RWPE2 (cell line): ENCODE measurements at regions not wholly inside any gene's neighbourhood (a gene's known extent, or its start where the extent isn't known, plus 50 kb on each side); places are given as distances from the start of the nearest gene placed in this dataset.

Experiments used
- ATAC-seq: fragments of 200-7000 bp; cut with Tn5 transposase; 3 replicates; pipeline ENCODE4 v1.9.1; 2021; ENCODE audit warnings: low read depth
- DNase-seq: peaks from one replicate; pipeline ENCODE4 v3.0.0-alpha.2; 2020; ENCODE audit warnings: low spot score
- H3K27ac ChIP-seq: fragments of 450-650 bp; 2 replicates; pipeline ENCODE4 v1.5.1; 2017; ENCODE audit warnings: mild to moderate bottlenecking; ENCODE audit not compliant: poor library complexity, severe bottlenecking
- H3K27me3 ChIP-seq: fragments of 250-450 bp; sonication (Bioruptor Pico); 2 replicates; pipeline ENCODE4 v1.5.1; 2021; ENCODE audit warnings: mild to moderate bottlenecking, moderate library complexity; ENCODE audit not compliant: insufficient read depth, poor library complexity, severe bottlenecking
- H3K36me3 ChIP-seq: fragments of 250-450 bp; sonication (Bioruptor Pico); 2 replicates; pipeline ENCODE4 v1.5.1; 2020; ENCODE audit warnings: low read depth, mild to moderate bottlenecking, moderate library complexity
- H3K4me1 ChIP-seq: fragments of 250-450 bp; sonication (Bioruptor Pico); 2 replicates; pipeline ENCODE4 v1.5.1; 2021; ENCODE audit warnings: mild to moderate bottlenecking, moderate library complexity; ENCODE audit not compliant: insufficient read depth, poor library complexity, severe bottlenecking
- H3K4me3 ChIP-seq: fragments of 250-450 bp; sonication (Bioruptor Pico); 2 replicates; pipeline ENCODE4 v1.5.1; 2021; ENCODE audit warnings: mild to moderate bottlenecking, moderate library complexity; ENCODE audit not compliant: severe bottlenecking
- H3K9me3 ChIP-seq: fragments of 250-450 bp; sonication (Bioruptor Pico); 2 replicates; pipeline ENCODE4 v1.5.1; 2021; ENCODE audit warnings: mild to moderate bottlenecking, moderate library complexity; ENCODE audit not compliant: severe bottlenecking
- CTCF ChIP-seq: fragments of 450-650 bp; IDR thresholded peaks from one replicate; pipeline ENCODE4 v1.5.1; 2017; ENCODE audit warnings: mild to moderate bottlenecking, moderate library complexity; ENCODE audit not compliant: poor library complexity, severe bottlenecking

DNA sequence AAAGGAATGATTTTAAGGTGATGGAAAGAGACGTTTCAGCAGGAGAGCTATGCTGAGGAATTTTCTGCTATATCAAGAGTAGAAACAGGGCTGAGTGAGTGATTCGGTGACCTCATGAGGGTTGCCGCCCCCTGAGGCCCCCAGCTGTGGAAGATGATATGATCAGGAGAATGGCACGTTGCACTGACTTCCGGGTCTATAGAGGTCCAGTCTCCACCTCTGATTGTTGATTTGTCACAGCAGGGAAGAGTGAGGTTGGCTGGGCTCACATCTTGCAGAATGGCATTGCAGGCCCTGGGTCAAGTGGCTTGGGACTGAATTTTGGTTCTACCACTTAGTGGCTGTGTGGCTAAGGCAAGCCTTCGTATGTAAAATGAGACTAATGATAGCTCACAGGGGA, 205.1 kb downstream of the SNX19 start:
- no peaks in the 10 kb centered on the region for H3K27me3 ChIP-seq
- no peak overlapping the region for H3K4me3 ChIP-seq
- DNase-seq = no peak
- no peak overlapping the region for H3K27ac ChIP-seq
- H3K4me1 ChIP-seq = no peaks in the 10 kb centered on the region
- no peak for ATAC-seq
- no peaks in the 10 kb centered on the region for H3K9me3 ChIP-seq
- TF ChIP-seq CTCF = no peak
- H3K36me3 ChIP-seq = no peaks in the 10 kb centered on the region

- no peak for TF ChIP-seq CTCF
- Histone ChIP-seq H3K9me3 (no peaks in the 10 kb centered on the region), H3K36me3 (no peaks in the 10 kb centered on the region), H3K4me1 (no peaks in the 10 kb centered on the region), H3K4me3 (no peak overlapping the region), H3K27me3 (no peaks in the 10 kb centered on the region), H3K27ac (no peak overlapping the region)
- ATAC-seq (no peak), DNase-seq (no peak)
Measured at GRCh38 chr11:130712480-130712879, 203.8 kb downstream of the SNX19 start.

GRCh38 chr11:130715085-130715876, 201.0 kb downstream of the SNX19 start:
- Histone ChIP-seq H3K27ac (no peak overlapping the region), H3K4me1 (no peaks in the 10 kb centered on the region), H3K9me3 (no peaks in the 10 kb centered on the region), H3K27me3 (no peaks in the 10 kb centered on the region), H3K4me3 (no peak overlapping the region), H3K36me3 (no peaks in the 10 kb centered on the region)
- TF ChIP-seq CTCF = no peak
- ATAC-seq (no peak), DNase-seq (no peak)

DNA sequence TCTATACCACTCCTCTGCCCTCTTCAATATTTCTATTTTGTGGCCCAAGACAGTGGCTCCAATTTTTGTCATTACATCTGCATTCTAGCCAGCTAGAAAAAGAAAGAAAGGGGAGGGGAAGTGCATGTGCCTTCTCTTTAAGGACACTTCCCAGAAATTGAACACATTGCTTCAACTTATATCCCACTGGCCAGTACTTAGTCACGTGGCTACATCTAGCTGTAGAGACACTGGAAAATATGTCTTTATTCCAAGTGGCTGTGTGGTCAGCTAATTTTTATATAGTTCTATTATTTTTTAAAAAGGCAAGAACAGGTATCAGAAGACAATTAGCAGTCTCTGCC, 200.4 kb downstream of the SNX19 start:
- Histone ChIP-seq H3K27me3 (no peaks in the 10 kb centered on the region), H3K9me3 (no peaks in the 10 kb centered on the region), H3K4me3 (no peak overlapping the region), H3K4me1 (no peaks in the 10 kb centered on the region), H3K27ac (no peak overlapping the region), H3K36me3 (no peaks in the 10 kb centered on the region)
- DNase-seq (no peak), ATAC-seq (no peak)
- TF ChIP-seq CTCF = no peak

GRCh38 chr11:130718120-130718519, 198.2 kb downstream of the SNX19 start:
- Histone ChIP-seq H3K4me1 (no peaks in the 10 kb centered on the region), H3K27ac (no peak overlapping the region), H3K27me3 (no peaks in the 10 kb centered on the region), H3K9me3 (no peaks in the 10 kb centered on the region), H3K4me3 (no peak overlapping the region), H3K36me3 (no peaks in the 10 kb centered on the region)
- TF ChIP-seq CTCF = no peak
- no peak for DNase-seq
- no peak for ATAC-seq
